ENCODE measurements at regions not wholly inside any gene's neighbourhood (a gene's known extent, or its start where the extent isn't known, plus 50 kb on each side); places are given as distances from the start of the nearest gene placed in this dataset.

DNA sequence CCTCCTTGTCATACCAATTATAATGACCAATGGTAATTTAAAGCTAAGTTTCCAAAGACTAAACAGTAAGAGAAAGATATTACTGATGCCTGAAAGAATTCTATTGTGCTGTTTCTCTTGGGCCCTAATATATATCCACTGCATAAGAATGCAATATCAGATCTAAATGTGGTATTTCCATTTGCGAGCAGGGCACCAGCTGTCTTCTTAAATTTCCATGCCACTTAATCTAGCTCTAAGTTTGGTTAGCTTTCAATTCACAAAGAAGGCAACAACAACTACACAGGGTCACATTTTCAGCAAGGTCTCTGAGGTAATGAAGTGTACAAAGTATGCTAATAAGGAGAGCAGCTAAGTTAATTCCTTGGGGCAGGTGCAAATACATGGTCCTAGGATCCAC, 315.7 kb downstream of the GPR37 start:
- TF ChIP-seq, protein P1, sequence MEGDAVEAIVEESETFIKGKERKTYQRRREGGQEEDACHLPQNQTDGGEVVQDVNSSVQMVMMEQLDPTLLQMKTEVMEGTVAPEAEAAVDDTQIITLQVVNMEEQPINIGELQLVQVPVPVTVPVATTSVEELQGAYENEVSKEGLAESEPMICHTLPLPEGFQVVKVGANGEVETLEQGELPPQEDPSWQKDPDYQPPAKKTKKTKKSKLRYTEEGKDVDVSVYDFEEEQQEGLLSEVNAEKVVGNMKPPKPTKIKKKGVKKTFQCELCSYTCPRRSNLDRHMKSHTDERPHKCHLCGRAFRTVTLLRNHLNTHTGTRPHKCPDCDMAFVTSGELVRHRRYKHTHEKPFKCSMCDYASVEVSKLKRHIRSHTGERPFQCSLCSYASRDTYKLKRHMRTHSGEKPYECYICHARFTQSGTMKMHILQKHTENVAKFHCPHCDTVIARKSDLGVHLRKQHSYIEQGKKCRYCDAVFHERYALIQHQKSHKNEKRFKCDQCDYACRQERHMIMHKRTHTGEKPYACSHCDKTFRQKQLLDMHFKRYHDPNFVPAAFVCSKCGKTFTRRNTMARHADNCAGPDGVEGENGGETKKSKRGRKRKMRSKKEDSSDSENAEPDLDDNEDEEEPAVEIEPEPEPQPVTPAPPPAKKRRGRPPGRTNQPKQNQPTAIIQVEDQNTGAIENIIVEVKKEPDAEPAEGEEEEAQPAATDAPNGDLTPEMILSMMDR (IDR thresholded peaks at IDR 0.05) = no peak
- TF ChIP-seq EP300 (IDR thresholded peaks at IDR 0.05) (no peak), POLR2A (IDR thresholded peaks at IDR 0.05) (no peak), POLR2AphosphoS5 (IDR thresholded peaks at IDR 0.05) (no peak)

All from suprapubic skin (tissue), 4 donors.